HG03432 (cell line): ENCODE measurements at regions not wholly inside any gene's neighbourhood (a gene's known extent, or its start where the extent isn't known, plus 50 kb on each side); places are given as distances from the start of the nearest gene placed in this dataset.

ENCODE experiments used
- ATAC-seq: cut with Tn5 transposase; IDR thresholded peaks from one replicate; pipeline ENCODE4 v1.9.1; 2021; ENCODE audit warnings: mild to moderate bottlenecking, moderate library complexity; ENCODE audit not compliant: unreplicated experiment

DNA sequence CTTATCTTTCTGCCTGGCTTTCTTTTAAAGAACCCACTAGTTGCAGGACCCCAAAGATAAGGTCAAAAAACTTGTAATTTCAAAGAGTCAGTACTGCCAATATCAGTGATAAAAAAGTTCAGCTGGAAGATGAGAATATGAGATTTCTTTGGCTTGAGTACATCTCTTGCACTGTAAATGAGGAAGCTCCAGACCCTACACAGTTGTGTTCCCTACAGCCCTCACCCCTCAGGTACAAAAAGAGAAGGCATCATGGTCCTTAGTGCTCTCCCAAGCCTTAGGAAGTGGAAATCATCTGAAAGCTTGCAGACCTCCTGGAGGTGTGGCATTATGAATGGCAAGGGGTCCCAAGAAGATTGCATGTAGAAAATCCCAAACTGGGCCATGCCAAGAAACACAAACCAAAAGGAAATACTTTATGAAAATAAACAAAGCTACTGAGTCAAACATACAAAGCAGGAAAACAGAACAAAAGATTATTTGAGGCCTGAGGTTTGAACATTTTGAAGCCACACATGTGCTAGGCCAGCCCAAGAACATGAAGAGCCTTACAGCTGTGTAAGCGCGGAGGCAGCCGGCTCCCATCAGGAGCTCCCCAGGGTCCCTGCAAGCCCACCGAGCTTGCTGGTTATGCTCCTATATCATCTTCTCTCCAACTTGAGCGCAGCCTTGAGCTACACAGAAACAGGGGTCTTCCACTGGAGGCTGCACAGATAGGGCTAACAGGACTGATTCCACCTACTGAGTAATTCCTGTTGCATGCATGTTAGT is 217.0 kb downstream of the OSR1 start:
- ATAC-seq: no peak

DNA sequence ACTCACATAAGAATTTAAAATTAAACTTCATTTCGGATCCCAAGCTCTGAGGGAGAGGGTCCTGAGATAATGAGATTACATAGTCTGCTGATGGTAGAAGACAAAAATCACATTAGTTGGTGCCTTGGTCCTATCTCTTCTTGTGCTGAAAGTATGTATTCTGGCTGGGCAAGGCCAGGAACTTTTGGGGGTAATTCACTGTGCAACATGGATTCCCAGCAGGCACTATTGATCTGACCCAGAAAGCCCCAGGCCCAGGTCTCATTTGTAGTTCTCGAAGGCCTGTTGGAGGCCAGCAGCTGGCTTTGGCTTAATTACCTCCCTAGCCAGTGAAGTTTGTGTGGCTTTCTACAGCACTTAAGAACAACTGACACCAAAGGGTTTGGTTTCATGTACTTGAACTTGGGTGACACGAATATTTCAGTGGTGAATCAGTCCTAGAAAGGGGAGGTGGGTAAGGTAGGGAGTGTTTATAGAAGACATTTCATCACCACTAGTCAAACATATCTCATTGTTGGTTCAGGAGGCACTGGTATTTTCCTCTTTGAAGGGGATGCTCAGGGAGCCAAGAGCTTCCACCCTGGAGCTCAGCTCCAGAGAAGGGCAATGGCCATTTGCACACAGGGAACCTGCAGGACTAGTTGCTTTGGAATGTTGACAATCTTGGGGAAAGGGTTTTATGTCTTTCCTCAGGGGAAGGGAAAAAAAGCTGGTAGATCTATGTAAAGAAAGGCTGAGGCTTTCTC is 217.8 kb downstream of the OSR1 start:
- no peak for ATAC-seq

DNA sequence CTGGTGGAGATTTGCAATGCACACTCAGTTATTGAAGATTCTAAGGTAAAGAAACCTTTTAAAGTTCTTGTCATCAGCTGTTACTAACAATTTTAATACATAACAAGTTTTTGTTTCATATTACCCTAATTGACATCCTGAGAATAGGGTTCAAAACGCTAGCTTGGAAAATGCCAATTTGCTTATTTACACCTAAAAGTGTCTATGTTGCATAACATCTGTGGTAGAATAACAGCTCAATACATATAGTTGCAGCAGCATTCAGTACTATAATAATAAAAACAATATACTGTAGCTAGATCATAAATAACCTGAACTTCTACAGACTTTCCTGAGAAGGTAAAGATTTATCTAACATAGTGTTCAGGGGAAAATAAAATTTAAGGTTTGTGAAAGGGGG is 219.0 kb downstream of the OSR1 start:
- ATAC-seq: no peak

DNA sequence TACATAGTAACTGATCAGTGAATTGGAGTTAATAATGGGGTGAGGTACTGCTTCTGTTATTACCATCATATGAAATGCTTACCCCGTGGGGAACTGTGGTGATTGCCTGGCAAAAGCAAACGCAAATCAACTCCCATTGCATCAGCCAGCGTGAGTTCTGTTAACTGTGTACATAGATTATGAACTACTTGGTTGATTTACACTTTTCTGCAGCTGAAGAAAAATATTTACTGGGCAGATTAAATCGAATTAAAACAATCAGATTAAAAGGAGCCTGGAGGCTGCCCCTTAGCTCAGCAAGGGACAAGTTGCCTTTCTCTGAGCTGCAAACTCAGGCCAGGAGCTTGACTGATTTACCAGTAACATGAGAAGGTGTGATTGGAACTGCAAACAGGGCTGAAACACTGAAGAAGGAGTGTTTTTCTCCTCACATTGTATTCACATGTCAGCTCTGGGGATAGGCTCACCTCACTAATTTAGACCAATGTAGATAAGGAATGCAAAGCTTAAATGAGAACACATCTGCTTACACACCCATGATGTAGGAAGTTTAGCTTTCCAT is 220.1 kb downstream of the OSR1 start:
- no peak for ATAC-seq

DNA sequence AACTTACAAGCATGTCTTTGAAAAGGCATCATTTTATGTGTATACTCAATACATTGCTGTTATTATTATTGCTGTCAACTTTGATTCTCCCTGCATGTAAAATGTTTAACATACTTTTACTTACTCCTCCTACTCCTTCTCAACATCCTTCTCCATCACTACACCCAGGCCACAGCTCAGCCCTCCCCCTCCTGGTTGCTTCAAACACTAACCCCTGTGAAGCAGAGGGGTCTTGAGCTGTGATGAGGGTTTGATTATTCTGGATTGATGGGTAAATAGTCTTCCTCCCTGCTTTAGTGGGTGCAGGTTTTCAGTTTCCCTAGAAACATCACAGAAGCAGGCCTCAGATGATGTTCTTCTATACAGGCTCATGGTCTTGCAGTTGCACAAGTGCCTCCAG is 221.0 kb downstream of the OSR1 start:
- ATAC-seq: no peak

DNA sequence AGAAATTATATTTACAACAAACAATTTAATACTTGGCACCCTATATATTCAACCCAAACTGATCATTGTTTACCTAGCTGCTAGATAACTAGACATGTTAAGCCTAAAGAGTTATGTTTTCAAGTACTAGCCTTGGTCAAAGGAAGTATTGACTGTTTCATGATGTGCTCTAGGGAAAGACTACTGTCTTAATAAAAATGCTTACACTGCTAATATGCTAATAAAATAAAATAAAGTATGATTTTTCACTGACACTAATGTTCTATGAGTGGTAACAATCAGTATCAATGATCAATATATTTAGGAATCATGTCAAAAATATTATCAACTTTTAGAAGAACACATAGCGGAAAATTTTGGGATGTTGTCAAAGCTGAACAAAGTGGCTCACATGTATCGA is 225.5 kb downstream of the OSR1 start:
- ATAC-seq: no peak

DNA sequence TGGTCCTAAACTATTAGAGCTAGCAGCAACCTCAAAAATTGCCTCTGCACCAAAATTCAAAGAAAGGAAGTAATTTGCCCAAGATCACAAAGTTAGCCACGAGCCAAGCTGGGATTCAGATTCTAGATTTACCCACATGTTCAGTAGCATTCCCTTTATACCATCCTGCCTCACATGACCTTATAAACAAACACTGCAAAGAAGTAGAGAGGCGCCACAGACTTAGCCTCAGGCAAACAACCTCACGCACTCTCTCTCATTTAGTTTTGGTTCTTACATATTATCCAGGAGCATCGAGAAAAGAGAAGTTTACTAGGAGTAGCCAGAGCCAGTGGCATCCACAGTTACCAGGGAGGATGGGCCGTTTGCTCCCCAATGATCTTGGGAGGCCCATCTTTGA is 226.6 kb downstream of the OSR1 start:
- no peak for ATAC-seq

DNA sequence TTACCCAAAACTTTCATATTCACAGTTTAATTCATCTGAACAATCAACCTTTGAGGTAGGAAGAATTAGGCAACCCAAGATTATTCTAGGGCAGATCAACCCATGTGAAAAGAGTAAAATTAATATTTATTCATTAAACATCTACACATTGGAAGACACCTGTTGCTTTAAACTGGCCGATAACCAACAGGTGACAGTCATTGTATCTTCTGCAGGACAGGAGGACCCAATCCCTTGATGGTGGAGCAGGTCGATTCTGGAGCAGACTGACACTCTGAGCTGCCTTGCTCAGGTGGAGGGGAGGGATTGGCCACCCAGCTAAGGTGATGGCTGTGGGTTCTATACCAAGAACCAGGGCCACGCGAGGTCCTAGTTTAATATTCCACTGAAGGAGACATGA is 230.3 kb downstream of the OSR1 start:
- no peak for ATAC-seq

DNA sequence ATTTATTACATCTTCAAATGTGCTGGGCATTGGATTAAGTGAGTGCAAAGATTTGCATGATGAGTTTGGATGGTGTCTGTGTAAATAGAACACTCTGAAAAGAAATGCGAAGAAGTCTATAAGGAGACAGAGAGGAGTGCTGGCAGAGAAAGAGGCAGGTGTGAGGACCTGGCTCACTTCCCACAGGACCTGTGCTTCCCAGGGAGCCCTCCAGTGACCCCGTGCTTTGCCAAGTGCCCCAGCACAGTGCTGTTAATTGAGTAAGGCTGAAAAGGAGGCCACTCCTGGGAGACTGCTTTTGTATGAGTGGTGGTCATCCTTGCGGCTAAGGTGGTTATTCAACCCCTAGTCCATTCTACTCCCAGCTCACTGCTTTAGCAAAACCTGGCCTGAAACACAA is 230.8 kb downstream of the OSR1 start:
- ATAC-seq: no peak

DNA sequence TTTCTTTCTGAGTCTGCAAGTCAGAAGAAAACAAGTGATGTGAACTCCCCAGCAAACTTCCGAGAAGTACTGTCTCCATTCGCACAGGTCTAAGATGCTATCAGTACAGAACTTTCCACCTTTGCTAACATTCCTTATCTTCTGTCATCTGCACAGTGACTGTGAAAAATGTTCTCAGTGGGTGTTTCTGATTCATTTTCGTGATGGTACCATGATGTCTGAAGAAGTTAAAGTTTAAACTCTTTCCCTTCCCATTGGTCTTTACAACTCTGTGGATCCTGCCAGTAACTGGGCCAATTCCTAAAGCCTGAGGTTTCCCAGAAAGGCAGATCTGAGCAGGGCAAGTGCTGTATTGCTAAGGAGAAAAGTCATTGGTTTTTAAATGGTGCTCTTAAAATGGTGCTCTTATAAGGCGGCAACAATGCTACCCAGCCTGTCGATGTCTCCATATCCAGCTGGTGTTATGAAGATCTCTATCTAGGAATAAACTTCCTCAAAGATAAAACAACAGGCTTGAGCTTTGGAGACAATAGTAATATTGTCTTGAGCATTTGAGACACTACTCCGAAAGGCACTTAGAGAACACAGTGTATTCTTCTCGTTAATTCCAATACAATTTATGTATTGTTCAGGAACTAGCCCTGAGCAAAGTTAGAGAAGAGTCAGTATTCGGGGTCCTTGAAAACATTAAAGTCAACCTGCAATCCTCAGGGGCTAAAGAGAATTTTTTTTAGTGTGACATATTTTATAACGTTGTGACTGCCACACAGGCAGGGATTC is 232.3 kb downstream of the OSR1 start:
- ATAC-seq: no peak

DNA sequence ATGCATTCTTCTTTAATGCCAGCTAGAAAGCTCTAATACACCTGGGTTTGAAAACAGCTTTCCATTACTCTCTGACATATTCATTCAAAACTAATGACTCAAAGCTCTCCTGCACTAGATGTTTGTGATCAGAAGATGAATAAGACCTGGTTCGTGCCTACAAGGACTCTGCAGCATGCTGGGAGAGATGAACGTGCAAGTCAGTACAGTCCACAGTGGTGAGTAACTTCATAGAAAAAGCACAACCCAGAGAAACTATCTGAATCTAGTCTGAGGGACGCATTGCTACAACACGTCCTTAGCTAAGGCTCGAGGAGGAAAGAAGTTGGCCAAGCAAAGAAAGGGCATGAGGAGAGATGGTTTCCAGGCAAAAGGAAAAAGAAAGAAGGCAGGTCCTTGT is 234.3 kb downstream of the OSR1 start:
- ATAC-seq: no peak

DNA sequence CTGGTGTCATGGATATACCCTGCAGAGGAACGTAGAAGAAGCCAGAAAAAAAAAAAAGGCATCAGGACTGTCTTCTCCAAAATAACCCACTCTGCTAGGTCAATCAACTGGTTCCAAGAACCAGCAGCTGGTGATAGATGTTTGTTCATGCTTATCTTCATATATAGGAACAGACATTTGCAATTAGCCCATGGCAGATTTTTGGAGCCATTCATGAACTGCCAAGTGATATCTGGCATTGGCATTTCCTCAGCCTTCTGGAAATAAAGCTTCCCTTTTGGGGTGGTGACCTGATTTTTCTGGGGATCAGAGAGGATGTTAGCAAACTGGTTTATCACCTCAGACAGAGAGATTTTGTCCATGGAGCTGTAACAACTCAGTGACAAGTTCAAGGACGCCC is 234.9 kb downstream of the OSR1 start:
- ATAC-seq: no peak

DNA sequence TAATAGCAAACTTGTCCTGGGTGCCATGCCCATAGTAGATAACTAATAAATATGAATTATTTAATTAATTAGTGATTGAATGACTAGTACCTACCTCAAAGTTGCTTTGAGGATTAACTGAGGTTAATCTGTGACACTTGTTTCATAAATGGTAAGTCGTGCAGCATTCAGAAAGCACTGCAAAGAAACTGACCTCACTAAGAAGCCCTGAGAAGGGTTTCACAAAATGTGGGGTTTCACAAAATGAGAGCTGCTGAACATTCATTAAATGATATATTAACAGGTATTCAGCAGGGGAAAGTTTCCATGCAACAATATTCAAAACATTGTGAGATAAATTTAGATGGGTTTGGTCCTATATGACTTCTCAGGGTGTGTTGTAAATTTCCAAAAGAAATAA is 236.2 kb downstream of the OSR1 start:
- ATAC-seq: peak; percentile 40

DNA sequence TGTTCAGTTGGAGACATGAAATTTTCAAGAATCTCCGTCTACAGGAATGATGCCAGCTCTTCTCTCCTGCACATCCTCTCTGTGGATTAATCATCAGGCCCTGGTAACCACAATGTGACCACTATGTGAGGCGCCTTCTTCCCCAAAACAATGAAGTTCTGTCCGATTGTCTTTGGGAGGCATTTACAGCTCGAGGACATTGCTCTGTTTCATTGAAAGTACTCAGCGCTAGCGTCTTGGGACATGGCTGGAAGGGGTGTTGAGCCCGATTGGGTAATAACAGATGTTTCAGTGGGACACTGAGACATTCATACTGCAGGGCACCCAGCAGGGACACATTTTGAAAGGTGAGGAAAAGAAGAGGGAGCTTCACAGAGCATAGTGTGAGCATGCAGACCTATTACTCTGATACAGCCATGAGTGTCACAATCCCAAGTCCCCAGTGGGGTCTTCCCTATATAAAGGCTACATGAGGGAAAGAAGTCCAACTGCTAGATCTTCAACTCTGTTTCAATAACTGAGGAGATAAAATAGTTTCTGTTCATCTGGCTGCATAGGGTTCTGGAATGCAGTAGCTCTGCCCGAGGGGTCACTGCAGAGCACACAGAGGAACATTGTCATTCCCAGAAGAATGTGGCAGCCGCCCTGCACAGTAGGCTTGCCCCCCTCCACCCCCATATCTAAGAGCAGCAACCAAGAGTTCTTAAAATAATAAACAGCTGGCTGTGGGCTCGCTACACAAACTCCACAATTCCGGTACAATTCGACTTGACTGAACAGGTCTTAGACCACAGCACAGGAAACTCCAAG is 237.3 kb downstream of the OSR1 start:
- no peak for ATAC-seq

DNA sequence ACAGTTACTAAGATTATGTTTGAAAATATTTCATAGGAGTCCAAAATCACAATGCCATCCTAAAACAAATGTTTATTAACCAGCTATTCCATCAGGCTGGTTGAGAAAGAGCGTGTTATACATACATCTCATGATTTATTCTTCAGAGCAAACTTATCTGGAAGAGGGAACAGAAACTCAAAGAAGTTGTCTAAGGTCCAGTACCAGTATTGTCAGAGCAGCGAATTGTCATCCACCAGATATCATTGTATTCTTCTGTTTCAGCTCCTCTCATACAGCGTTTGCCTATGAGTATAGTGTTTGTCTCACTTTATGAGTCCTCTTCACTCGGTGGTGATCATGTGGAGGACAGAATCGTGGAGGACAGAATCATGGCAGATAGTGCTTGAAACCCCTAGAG is 238.2 kb downstream of the OSR1 start:
- ATAC-seq: no peak

DNA sequence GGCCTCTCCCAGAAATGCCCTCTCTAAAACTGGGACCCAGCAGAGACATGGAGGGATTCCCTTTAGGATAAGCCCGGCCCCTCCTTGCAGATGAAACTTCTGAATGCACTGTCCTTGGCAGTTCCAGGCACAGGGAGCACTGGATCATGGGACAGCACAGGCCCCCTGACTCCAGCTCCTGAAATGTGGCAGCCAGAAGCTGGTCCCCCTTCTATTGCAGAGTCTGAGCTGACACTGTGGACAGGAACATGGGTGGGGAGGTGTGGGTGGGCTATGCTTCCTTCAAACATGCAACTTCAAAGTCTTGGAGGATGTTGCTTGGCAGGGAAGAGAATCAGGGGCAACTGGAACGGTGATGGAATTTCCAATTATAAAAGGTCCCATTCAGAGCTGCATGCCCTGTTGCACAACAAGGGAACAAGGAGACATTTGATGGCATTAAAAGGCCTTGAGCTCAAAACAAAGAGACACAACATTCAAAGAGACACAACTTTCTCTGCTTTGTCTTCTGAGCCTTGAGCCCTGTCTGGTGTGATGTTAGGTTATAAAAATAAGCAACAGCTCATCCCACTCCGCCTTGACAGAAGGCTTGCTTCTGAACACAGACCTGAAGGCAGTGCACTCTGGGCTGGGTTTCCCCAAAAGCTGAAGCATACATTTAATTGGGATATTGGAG is 239.0 kb downstream of the OSR1 start:
- no peak for ATAC-seq

DNA sequence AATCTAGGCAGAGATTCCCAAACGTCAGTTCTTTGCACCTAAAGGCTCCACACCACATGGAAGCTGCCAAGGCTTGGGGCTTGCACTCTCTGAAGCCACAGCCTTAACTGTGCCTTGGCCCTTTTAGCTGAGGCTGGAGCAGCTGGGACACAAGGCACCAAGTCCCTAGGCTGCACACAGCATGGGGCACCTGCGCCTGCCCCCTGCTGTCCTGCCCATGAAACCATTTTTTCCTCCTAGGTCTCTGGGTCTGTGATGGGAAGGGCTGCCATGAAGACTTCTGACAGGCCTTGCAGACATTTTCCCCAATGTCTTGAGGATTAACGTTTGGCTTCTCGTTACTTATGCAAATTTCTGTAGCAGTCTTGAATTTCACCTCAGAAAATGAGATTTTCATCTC is 241.5 kb downstream of the OSR1 start:
- ATAC-seq: no peak

DNA sequence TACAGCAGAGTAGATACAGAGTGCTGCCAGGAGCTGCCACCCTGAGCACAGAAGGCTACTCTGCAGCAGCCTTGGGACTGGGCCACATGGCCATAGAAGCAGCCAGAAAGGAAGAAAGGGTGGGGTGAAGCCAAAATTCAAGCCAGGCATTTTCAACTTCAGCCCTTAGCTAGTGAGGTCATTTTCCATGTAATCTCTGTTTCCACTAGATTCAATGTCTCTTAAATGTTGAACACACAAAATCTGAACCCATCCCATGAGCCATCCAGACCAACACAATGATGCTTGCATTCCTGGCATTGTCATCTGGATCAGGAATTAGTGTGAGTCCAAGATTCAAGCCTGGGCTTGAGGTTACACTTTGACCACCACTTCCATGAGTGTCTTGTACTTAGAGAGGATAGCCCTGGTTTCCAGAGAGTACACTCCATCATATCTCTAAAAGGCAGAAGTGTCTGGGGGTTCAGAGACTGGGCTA is 243.6 kb downstream of the OSR1 start:
- ATAC-seq: no peak

DNA sequence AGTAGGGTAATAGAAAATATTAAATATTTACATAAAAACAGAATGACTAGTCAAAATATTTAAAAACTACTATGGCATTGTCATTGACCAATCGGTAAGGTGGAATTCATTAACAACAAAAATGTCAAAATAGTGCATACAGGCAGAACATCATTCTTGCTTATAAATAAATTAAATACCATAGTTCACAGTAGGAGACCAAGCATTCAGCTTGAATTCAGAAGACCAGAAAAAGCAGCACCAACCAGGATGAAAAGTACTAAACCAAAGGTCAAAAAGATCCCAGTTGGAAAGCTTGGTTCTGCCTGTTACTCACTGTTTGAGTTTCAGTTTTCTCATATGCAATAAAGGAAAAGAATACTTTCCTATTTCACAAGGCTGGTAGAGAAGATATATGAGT is 244.3 kb downstream of the OSR1 start:
- no peak for ATAC-seq

DNA sequence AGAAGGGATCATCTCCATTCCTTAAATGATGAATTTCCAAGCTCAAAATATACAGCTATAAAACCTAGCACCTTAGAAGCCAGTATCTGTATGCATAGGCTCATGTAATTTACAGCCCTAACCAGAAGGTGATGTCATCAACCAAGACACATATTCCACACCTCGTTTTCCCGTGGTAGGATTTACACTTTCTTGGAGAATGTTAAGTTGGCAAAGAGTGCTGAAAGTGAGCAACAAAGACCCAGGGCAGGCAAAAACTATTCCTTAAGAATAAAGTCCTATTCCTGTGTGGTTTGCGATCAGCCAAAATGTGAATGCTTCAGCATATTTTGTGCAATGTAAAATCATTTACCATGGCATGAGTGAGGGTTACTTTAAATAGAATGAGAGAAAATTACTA is 247.1 kb downstream of the OSR1 start:
- ATAC-seq: no peak
